ENCODE measurements at regions not wholly inside any gene's neighbourhood (a gene's known extent, or its start where the extent isn't known, plus 50 kb on each side); places are given as distances from the start of the nearest gene placed in this dataset.

- TF ChIP-seq CTCF (IDR thresholded peaks at IDR 0.05): no peak
- TF ChIP-seq POLR2A (IDR thresholded peaks at IDR 0.05): no peak
Measured at GRCh38 chr2:195498176-195498575, 158.8 kb upstream of the SLC39A10 start.

All from lower leg skin (tissue), 3 donors.